ENCODE measurements at regions not wholly inside any gene's neighbourhood (a gene's known extent, or its start where the extent isn't known, plus 50 kb on each side); places are given as distances from the start of the nearest gene placed in this dataset.

- H3K79me1 ChIP-seq (ENCODE audit: low read depth in 1 of 2, low read length in 2 of 2), result no peaks in the 10 kb centered on the region
- H4K5ac ChIP-seq (ENCODE audit: low read depth, low read length), result no peak overlapping the region
- no peak overlapping the region for H3K4me2 ChIP-seq (ENCODE audit: low read depth, low read length)
- H2BK20ac ChIP-seq (ENCODE audit: low read depth, low read length), result no peak overlapping the region
- no peak overlapping the region for H3K23ac ChIP-seq (ENCODE audit: low read depth, low read length)
- no peak overlapping the region for H3K4ac ChIP-seq (ENCODE audit: low read depth, low read length)
- dilution Hi-C loops (cut with HindIII; ENCODE audit: low sequenced_read_pairs, unreplicated experiment), result no loop called here
- H2AFZ ChIP-seq (replicated peaks; ENCODE audit: low read length, poor library complexity), result no peak overlapping the region
- no CpG with 5 or more reads among the region's 1 CpG for WGBS, 2 experiments (ENCODE audit: extremely low coverage in 2 of 2, insufficient read length in 1 of 2)
- no peaks in the 10 kb centered on the region for H3K9me1 ChIP-seq (ENCODE audit: insufficient read depth, low read length)
- TF ChIP-seq NFE2L2 (IDR thresholded peaks at IDR 0.05; ENCODE audit: low read depth, low read length) (no peak), ELK1 (IDR thresholded peaks at IDR 0.05; ENCODE audit: borderline replicate concordance, low read depth, low read length) (no peak), POLR2A (IDR thresholded peaks at IDR 0.05; ENCODE audit: low read depth, low read length) (no peak), MXI1 (IDR thresholded peaks at IDR 0.05; ENCODE audit: borderline replicate concordance, low read depth, low read length) (no peak), FOS (IDR thresholded peaks at IDR 0.05; ENCODE audit: low read depth, low read length) (no peak), RCOR1 (IDR thresholded peaks at IDR 0.05; ENCODE audit: insufficient replicate concordance, low read length) (no peak), BHLHE40 (IDR thresholded peaks at IDR 0.05; ENCODE audit: low read depth, low read length) (no peak), CHD1 (IDR thresholded peaks at IDR 0.05; ENCODE audit: low read depth, low read length) (no peak), USF2 (IDR thresholded peaks at IDR 0.05; ENCODE audit: low read depth, low read length) (no peak), CTCF (conservative IDR thresholded peaks at IDR 0.05; ENCODE audit: low read depth, low read length) (no peak), SMC3 (IDR thresholded peaks at IDR 0.05; ENCODE audit: low read depth, low read length) (no peak), CEBPB (IDR thresholded peaks at IDR 0.05; ENCODE audit: low read depth, low read length) (no peak), RAD21 (IDR thresholded peaks at IDR 0.05; ENCODE audit: low read length) (no peak), MAZ (IDR thresholded peaks at IDR 0.05; ENCODE audit: borderline replicate concordance, low read depth, low read length) (no peak), MAFK (IDR thresholded peaks at IDR 0.05; ENCODE audit: low read depth, low read length) (no peak), RFX5 (IDR thresholded peaks at IDR 0.05; ENCODE audit: low read depth, low read length) (no peak)
- no peak overlapping the region for H3K27ac ChIP-seq (ENCODE audit: insufficient read depth, low read length)
- in situ Hi-C loops (cut with MboI; ENCODE audit: low sequenced_read_pairs), result no loop called here
- H2BK120ac ChIP-seq (ENCODE audit: low read depth, low read length), result no peak overlapping the region
- no peak overlapping the region for H3K4me3 ChIP-seq (ENCODE audit: insufficient read depth, low read depth, low read length)
- no peak overlapping the region for H3K56ac ChIP-seq (ENCODE audit: extremely low read depth, insufficient read depth, low read length)
- H2AK5ac ChIP-seq (ENCODE audit: low read depth, low read length), result no peak overlapping the region
- H4K20me1 ChIP-seq (ENCODE audit: insufficient read depth, low read length), result no peaks in the 10 kb centered on the region
- CTCF ChIA-PET, result no interaction called here
- no peak overlapping the region for H4K91ac ChIP-seq (ENCODE audit: insufficient read depth, low read depth, low read length)
- no peak for ATAC-seq (ENCODE audit: low read depth)
- no peak overlapping the region for H3K9ac ChIP-seq (ENCODE audit: low read depth, low read length)
- POLR2A ChIA-PET (ENCODE audit: unreplicated experiment), result no interaction called here
- no TSS peak for BruUV-seq (replicated peaks)
- no peak overlapping the region for H4K8ac ChIP-seq (ENCODE audit: low read depth in 2 of 2, low read length in 2 of 2)
- H3K18ac ChIP-seq (ENCODE audit: low read depth, low read length), result no peak overlapping the region
- H3K14ac ChIP-seq (replicated peaks; ENCODE audit: low read depth, low read length), result 0 out of 2 replicates have a peak overlapping the region, but pooled peaks have one; percentile 21
- H2AK9ac ChIP-seq (replicated peaks; ENCODE audit: low read depth, low read length, poor library complexity), result no peak overlapping the region
- no peak overlapping the region for H2BK5ac ChIP-seq (ENCODE audit: low read depth, low read length, poor library complexity, severe bottlenecking)
- H2BK15ac ChIP-seq (ENCODE audit: low read depth, low read length), result no peak overlapping the region
- DNase-seq, result no peak
- no peaks in the 10 kb centered on the region for H3K36me3 ChIP-seq (ENCODE audit: control insufficient read depth, insufficient read depth, low read length)
- intact Hi-C loops (cut with micrococcal nuclease), result no loop called here
- H3K4me1 ChIP-seq (ENCODE audit: control insufficient read depth, insufficient read depth, low read length), result no peaks in the 10 kb centered on the region
- H3K27me3 ChIP-seq (ENCODE audit: control insufficient read depth, insufficient read depth, low read length), result no peaks in the 10 kb centered on the region
- H3K9me3 ChIP-seq (ENCODE audit: control insufficient read depth, insufficient read depth, low read length), result no peaks in the 10 kb centered on the region
Measured at GRCh38 chr7:46979439-46979838, 602.5 kb downstream of the TNS3 start.

All from IMR-90 (cell line).